Prostate gland (tissue), 2 donors: ENCODE measurements at regions not wholly inside any gene's neighbourhood (a gene's known extent, or its start where the extent isn't known, plus 50 kb on each side); places are given as distances from the start of the nearest gene placed in this dataset.

Source experiments
- CTCF ChIP-seq, 4 experiments: fragments of 200-600 bp in 2 of 4; fragments of 450-650 bp in 2 of 4; sonication (generic) in 2 of 4; IDR thresholded peaks; 1 replicate in 3 of 4; 2 replicates in 1 of 4; pipeline ENCODE4 v1.5.1; 2016 to 2019; ENCODE audit warnings: antibody characterized with exemption in 4 of 4, mild to moderate bottlenecking in 2 of 4, moderate library complexity in 2 of 4
- POLR2A ChIP-seq: fragments of 450-650 bp; IDR thresholded peaks from one replicate; pipeline ENCODE4 v1.6.1; 2016; ENCODE audit warnings: antibody characterized with exemption, mild to moderate bottlenecking
- POLR2AphosphoS5 ChIP-seq: sonication (generic); formaldehyde crosslinking; IDR thresholded peaks from one replicate; pipeline ENCODE4 v1.6.1; 2017; ENCODE audit warnings: antibody characterized with exemption

GRCh38 chrX:989959-990510, 222.4 kb downstream of the CRLF2 start:
- TF ChIP-seq POLR2A (no peak), CTCF (IDR thresholded peaks at IDR 0.05) (no peak), POLR2AphosphoS5 (no peak)
